ENCODE measurements at regions not wholly inside any gene's neighbourhood (a gene's known extent, or its start where the extent isn't known, plus 50 kb on each side); places are given as distances from the start of the nearest gene placed in this dataset.
A peak's percentile ranks its signal among the peaks of the same experiment; 100 is the strongest.

DNA sequence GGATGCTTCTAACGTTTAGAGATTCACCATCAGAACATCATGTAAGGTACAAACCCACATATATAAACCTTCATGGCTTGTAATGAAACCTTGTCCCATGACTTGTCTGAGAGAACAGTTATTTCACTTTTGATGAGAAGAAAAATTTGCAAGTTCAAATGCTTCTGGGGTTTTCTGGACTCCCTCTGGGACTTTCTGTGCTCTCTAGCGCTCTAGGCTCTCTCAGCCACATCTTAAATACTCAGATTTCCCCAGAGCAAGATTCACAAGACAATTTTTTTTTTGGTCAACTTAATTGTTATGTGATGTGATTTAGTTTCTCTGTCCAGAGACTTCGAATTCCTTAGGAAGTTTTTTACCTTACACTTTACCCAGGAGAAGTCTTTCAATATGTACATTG, 282.8 kb upstream of the EDNRB start:
- no peak for DNase-seq

- DNase-seq: no peak
These were observed 280.2 kb upstream of the EDNRB start for GRCh38 chr13:78198821-78199220.

DNA sequence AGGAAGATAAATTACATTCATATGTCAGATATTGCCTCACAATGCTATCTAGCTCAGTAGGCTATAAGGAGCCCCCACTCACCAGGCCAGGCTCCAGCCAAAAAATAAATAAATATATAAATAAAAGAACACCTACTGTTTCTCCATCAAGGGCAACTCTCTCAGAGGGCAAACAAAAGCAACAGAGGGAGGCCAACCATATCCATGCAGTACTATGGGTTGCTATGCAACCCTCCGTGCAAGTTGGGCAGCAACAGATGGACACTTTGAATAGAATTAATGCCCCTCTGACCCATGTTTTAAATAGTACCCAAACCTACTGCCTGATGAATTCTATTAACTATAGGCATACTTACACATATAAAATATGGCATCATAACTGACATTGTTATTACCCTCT, 279.8 kb upstream of the EDNRB start:
- DNase-seq: no peak

- no peak for DNase-seq
These were observed 278.6 kb upstream of the EDNRB start for GRCh38 chr13:78197231-78197630.

DNA sequence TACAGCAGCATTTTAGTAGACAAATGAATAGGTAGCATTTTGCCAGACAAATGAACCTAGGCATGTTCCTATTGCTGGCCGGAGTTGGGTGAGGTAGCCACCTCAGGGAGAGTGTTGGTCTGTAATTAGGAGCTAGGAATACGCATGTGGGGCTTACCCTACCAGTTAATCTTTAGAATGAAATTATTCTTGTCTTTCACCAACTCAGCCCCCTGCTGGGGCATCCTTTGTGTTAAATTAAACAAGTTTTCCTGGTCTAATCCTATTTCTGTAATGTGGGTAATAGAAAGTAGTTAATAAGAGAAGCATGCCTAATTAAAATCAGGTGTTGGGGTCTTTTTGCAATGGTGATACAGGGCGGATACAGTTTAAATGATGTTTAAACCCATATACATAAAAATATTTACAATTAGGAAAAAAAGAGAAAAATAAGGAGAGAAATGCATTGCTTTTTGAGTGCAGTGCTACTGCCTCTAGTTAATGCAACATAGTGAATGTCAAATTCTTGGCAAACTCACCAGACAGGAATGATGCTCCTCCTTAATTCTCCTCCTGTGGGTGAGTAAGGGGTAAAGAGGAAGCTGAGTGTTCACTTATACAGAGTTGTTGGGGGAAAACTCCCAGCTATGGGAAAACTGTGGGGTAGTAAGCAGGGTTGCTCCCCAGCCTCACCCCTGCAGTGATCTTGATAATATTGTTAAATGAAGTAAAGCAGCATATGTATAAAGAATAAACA, 276.4 kb upstream of the EDNRB start:
- no peak for DNase-seq

GRCh38 chr13:78193846-78194245, 275.2 kb upstream of the EDNRB start:
- no peak for DNase-seq

DNA sequence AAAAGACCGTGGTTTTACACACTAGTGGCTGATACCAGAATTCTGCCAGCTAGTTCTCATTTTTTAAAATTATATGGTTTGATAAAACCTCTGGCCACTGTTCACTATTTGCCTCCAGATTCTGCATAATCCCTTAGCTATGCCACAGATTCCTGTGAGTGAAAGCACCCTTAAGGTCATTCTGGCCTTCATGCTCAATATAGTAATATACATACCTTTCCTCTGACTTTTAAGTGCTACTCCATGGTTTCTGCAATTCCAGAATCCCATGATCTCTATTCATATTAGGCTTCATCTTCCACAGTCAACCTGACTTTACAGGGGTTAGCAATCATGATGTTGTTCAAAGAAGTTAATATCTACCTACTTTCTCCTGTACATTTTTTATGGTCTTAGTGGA, 274.1 kb upstream of the EDNRB start:
- no peak for DNase-seq

DNA sequence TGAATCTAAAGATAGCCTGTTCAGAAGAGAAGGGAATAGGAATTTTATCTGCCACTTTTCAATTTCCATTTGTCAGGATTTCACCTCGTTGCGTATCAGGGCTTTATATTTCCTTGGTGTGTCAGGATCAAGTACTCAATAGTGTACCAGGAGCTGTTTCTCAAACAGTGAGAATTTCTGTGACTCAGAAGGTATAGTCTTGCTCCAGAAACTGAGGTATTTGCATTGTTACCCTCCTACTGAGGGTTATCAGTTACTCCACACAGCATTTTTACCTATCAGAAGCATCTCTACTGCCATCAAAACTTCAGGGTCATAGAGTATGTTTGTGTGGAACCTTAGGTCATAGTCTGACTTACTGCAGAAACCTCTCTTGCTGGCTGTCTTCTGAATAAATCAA, 271.7 kb upstream of the EDNRB start:
- no peak for DNase-seq

DNA sequence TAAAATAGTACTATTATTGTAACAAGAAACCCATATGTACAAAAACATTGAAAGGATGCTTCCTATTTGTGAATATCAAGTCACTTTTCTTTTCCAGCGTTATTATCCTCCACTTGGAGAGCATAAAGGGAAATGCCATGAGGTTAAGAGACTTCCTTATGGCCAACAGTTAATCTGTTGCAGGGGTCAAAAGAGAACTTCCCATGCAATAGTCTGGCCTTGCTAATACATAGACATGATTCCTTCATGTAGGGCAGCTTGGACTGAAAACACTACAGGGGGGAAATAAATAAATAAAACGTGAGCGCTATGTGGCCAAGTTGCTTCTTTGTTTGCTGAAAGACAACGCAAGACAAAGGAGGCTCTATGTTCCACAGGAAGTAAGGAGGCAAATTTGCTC, 269.1 kb upstream of the EDNRB start:
- no peak for DNase-seq

- DNase-seq: no peak
These were observed 267.1 kb upstream of the EDNRB start for GRCh38 chr13:78185700-78186099.

GRCh38 chr13:78183732-78184131, 265.1 kb upstream of the EDNRB start:
- no peak for DNase-seq

- no peak for DNase-seq
These were observed 264.2 kb upstream of the EDNRB start for GRCh38 chr13:78182813-78183212.

DNA sequence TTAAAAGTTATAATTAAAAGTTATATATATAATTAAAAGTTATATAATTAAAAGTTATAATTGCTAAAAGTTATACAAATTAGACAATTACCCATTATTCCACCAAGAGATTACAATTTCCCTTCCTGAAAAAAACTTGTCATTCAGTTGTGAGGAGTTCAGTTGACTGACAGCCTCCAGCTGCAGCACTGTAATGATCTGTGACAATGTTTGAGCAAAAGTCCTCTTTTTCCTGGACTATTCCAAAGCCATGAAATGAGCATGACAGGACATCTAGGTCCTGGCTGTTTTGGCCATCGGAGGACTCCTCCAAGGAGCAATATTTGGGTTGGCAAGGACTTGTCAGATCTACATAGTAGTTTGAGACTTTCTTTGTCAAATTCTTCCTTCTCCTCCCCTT, 258.7 kb upstream of the EDNRB start:
- no peak for DNase-seq

- no peak for DNase-seq
These were observed 258.2 kb upstream of the EDNRB start for GRCh38 chr13:78176880-78177279.

- DNase-seq: no peak
These were observed 250.8 kb upstream of the EDNRB start for GRCh38 chr13:78169386-78169785.

DNA sequence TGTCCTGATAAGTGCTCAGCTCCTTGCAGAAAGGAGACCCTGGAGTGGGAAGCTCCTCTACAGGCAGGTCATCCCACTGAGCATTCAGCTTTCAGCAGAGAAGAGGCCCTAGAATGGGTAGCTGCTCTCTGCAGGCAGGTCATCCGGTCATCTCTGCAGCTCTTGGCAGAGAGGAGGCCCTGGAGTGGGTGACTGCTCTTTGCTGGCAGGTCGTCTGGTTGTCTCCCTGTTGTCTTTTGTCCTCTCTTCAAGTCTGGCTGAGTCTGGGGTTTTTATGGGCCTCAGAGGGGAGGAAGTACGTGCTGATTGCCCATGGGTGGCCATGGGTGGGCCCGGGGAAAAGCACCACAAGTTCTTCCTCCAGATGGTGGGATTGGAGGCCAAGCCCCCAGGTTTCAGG, 250.3 kb upstream of the EDNRB start:
- DNase-seq: no peak

GRCh38 chr13:78161266-78161665, 242.6 kb upstream of the EDNRB start:
- DNase-seq: no peak

- DNase-seq: no peak
These were observed 242.2 kb upstream of the EDNRB start for GRCh38 chr13:78160793-78161192.

DNA sequence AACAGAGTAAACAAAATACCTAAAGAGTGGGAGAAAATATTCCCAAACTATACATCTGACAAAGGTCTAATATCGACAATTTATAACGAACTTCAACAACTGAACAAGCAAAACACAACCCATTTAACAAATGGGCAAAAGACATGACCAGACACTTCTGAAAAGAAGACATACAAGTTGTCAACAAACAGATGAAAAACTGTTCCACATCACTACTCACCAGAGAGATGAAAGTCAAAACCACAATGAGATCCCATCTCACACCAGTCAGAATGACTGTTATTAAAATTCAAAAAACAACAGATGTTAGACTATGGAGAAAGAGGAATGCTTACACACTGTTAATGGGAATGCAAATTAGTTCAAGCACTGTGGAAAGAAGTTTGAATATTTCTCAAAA, 233.8 kb upstream of the EDNRB start:
- DNase-seq: no peak

GRCh38 chr13:78147905-78148304, 229.3 kb upstream of the EDNRB start:
- DNase-seq: no peak

- DNase-seq: no peak
These were observed 226.6 kb upstream of the EDNRB start for GRCh38 chr13:78145276-78145675.

GRCh38 chr13:78139765-78140164, 221.1 kb upstream of the EDNRB start:
- DNase-seq: no peak

GRCh38 chr13:78138756-78139155, 220.1 kb upstream of the EDNRB start:
- DNase-seq: no peak

- peak; percentile 7 to 33 for DNase-seq
These were observed 218.9 kb upstream of the EDNRB start for GRCh38 chr13:78137404-78138142.

DNA sequence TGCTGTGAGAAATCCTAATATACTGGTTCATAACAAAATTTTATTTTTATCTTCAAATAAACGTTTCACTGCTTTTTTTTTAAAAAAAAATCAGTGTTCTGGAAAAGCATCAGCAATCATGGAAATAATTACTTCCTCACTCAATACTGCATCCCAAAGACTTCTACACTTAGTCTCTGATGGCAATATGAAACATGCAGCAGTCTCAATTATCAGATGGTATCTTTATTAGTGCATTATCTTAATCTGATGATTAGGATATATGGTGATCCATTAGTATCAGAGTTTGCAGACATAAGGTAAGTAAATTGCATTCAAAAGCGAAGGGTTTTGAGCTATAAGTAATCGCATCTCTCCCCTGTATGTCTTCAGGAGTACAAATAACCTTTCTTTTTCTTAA, 218.3 kb upstream of the EDNRB start:
- no peak for DNase-seq
